ENCODE measurements at regions not wholly inside any gene's neighbourhood (a gene's known extent, or its start where the extent isn't known, plus 50 kb on each side); places are given as distances from the start of the nearest gene placed in this dataset.

DNA sequence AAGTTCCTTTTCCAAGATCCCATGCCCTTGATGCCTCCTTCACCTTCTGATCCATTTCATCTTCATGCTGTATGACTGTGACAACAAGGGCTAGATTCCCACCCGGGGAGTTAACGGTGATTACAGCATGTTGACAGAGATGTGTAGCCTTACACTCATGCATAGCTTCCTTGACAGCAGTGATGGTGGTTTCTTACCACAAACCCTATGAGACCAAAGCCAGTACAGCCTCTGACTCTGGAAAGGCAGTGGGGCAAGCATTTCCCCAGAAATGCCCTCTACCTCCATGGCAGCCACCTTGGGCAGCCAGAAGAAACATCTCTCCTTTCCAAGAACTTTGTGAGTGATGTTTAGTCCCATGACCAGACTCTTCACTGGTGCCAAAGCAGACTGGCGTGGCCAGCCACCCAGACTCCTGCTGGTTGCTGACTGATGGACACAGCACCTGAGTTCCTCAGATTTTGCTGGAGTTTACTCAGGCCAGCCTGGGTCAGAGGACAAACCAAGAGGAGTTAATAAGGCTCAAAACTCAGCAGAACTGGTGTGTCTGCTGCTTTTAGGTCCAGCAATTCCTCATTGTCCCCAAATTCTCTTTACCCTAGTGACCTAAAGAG is 199.7 kb upstream of the SLC27A6 start:
- TF ChIP-seq POLR2AphosphoS5 (IDR thresholded peaks at IDR 0.05; ENCODE audit: low read depth, low read length) (no peak), TAF1 (IDR thresholded peaks at IDR 0.05; ENCODE audit: borderline replicate concordance, low read depth, low read length) (no peak)
